Kidney (tissue), 13 donors: ENCODE measurements at regions not wholly inside any gene's neighbourhood (a gene's known extent, or its start where the extent isn't known, plus 50 kb on each side); places are given as distances from the start of the nearest gene placed in this dataset.
"Not testable (repeated sequence)": the region's sequence is repeated elsewhere in the genome, so short reads cannot be mapped to it uniquely, and the experiment has no call there.

Experiments
- DNase-seq, 5 donors: peaks; one replicate each; pipeline ENCODE4 v3.0.0-alpha.2; 2013 to 2020
- FAIRE-seq: peaks from 2 replicates; lab custom pipeline; 2012; peaks lifted over from hg19 to GRCh38; lab: Jason Lieb, UNC
- H3K27ac ChIP-seq, 2 donors: one replicate each; pipeline ENCODE4 v1.7.0; 2013; ENCODE audit warnings: low read depth in 2 of 2, low read length in 2 of 2, inconsistent platforms in 1 of 2
- H3K27me3 ChIP-seq: one replicate; pipeline ENCODE4 v1.7.1; 2013; ENCODE audit warnings: low read length, inconsistent platforms; ENCODE audit not compliant: control insufficient read depth, insufficient read depth
- H3K36me3 ChIP-seq, 3 donors: one replicate each; pipeline versions ENCODE4 v1.7.0 to v1.7.1; 2013; ENCODE audit warnings: low read length in 3 of 3, control low read depth in 1 of 3, inconsistent platforms in 1 of 3; ENCODE audit not compliant: insufficient read depth in 3 of 3, control insufficient read depth in 2 of 3
- H3K4me1 ChIP-seq, 3 donors: one replicate each; pipeline versions ENCODE4 v1.7.0 to v1.7.1; 2013; ENCODE audit warnings: low read length in 3 of 3, inconsistent platforms in 1 of 3, low read depth in 1 of 3; ENCODE audit not compliant: control insufficient read depth in 2 of 3, insufficient read depth in 2 of 3
- H3K4me3 ChIP-seq, 3 donors: one replicate each; pipeline versions ENCODE4 v1.7.0 to v1.8.1; 2013; ENCODE audit warnings: low read length in 3 of 3, control low read depth in 1 of 3, inconsistent platforms in 1 of 3
- H3K9ac ChIP-seq, 3 donors: one replicate each; pipeline versions ENCODE4 v1.7.0 to v1.7.1; 2013; ENCODE audit warnings: low read length in 3 of 3, control low read depth in 1 of 3, inconsistent platforms in 1 of 3
- H3K9me3 ChIP-seq, 3 donors: one replicate each; pipeline versions ENCODE4 v1.7.0 to v1.7.1; 2013; ENCODE audit warnings: low read length in 3 of 3, control low read depth in 1 of 3, inconsistent platforms in 1 of 3; ENCODE audit not compliant: control insufficient read depth in 2 of 3, insufficient read depth in 1 of 3
- intact Hi-C: fragments of 100-400 bp; cut with DNase I; formaldehyde crosslinking; loops from one replicate; pipeline ENCODE4 v1.11.1; 2022
- TF ChIP-seq, protein P1 (sequence below): IDR thresholded peaks from 3 replicates; pipeline ENCODE4 v1.5.1; 2012; ENCODE audit warnings: mild to moderate bottlenecking, moderate library complexity, borderline replicate concordance; ENCODE audit not compliant: insufficient read depth; ENCODE audit errors: extremely low read depth
- donor health status: control.
- donor health status: control.
- donor health status: control.
- donor health status: control.
- donor health status: control.
- donor health status: DM: yes; HTN: yes; CAD: no.
- donor health status: Normal renal cell carcinoma (clear cell type).

DNA sequence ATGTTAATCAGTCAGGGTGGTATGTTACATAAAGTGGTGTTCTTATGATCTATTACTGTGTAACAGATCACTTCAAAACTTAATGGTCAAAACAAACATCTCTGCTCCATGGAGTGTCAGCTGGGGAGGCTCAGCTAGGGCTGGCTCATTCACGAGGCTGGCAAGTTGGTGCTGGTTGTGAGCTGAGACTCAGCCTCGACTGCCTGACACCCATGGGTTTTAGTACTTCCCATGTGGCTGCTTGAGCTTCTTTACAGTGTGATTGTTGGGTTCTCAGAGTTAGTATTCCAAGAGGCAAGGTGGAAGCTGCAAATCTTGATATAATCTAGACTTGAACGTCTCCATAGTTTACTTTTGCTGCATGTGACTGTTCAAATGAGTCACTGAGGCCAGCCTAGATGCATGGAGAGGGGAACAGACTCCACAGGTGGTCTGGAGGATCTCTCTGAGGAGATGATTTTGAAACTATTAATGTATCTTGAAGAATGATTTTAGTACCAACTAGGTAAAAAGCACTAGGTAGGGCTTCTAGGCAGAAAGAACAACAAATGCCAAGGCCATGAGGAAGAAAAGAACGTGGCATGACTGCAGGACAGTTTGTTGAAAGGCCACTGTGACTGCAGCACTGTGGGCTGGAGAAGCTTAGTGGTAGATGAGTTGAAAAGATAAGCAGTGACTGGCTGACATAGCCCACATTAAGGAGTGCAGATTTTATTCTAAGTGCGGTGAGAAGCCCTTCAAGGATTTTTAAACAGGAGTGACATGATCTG is 281.1 kb upstream of the PROK2 start:
- H3K27me3 ChIP-seq, result no peaks in the 10 kb centered on the region
- H3K36me3 ChIP-seq, result no peaks in the 10 kb centered on the region
- H3K9ac ChIP-seq, result no peak overlapping the region
- DNase-seq (no peak), FAIRE-seq (no peak)
- no peak overlapping the region for H3K27ac ChIP-seq
- peaks cover 0 to 3% (median 0%) of the 10 kb centered on the region in 3 donors for H3K9me3 ChIP-seq
- intact Hi-C loops, result no loop called here
- H3K4me3 ChIP-seq, result no peak overlapping the region
- peaks cover 0 to 3% (median 0%) of the 10 kb centered on the region in 3 donors for H3K4me1 ChIP-seq
- TF ChIP-seq, protein P1, sequence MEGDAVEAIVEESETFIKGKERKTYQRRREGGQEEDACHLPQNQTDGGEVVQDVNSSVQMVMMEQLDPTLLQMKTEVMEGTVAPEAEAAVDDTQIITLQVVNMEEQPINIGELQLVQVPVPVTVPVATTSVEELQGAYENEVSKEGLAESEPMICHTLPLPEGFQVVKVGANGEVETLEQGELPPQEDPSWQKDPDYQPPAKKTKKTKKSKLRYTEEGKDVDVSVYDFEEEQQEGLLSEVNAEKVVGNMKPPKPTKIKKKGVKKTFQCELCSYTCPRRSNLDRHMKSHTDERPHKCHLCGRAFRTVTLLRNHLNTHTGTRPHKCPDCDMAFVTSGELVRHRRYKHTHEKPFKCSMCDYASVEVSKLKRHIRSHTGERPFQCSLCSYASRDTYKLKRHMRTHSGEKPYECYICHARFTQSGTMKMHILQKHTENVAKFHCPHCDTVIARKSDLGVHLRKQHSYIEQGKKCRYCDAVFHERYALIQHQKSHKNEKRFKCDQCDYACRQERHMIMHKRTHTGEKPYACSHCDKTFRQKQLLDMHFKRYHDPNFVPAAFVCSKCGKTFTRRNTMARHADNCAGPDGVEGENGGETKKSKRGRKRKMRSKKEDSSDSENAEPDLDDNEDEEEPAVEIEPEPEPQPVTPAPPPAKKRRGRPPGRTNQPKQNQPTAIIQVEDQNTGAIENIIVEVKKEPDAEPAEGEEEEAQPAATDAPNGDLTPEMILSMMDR, result no peak

DNA sequence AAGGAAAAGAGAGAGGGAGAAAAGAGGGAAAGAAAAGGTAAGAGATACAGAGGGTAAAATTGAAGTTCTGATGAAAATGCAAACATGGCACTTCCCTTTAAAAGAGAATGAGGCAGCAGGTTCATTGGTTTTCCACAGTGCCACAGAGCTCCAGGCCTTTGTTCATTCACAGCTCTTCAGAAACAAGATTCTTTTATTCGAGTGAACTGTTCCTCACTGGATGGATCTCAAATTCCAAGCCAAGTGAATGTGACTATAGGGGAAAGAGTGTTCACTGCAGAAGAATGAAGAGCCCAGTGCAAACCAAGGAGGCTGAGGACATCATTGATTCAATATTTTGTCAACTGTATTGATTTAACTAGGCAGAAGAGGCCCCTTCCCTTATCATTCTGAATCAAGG is 280.3 kb upstream of the PROK2 start:
- intact Hi-C loops, result no loop called here
- no peak for FAIRE-seq
- peaks cover 0 to 3% (median 0%) of the 10 kb centered on the region in 3 donors for H3K9me3 ChIP-seq
- H3K27me3 ChIP-seq, result no peaks in the 10 kb centered on the region
- H3K4me3 ChIP-seq, result no peak overlapping the region
- TF ChIP-seq, protein P1, result no peak
- DNase-seq, result no peak
- peaks cover 0 to 3% (median 0%) of the 10 kb centered on the region in 3 donors for H3K4me1 ChIP-seq
- H3K9ac ChIP-seq, result no peak overlapping the region
- no peak overlapping the region for H3K27ac ChIP-seq
- H3K36me3 ChIP-seq, result no peaks in the 10 kb centered on the region

DNA sequence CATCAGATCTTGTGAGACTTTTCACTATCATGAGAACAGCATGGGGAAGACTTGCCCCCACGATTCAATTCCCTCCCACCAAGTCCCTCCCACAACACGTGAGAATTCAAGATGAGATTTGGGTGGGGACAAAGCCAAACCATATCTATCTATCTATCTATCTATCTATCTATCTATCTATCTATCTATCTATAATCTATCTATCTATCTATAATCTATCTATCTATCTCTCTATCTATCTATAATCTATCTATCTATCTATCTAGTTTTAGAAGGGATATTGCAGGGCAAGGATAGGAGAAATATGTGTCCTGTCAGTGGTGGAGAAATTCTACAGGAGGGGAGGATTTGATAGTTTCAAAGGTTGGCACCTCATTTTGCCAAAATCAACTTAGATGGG is 279.8 kb upstream of the PROK2 start:
- H3K4me1 ChIP-seq, H3K9me3 ChIP-seq, H3K36me3 ChIP-seq, H3K9ac ChIP-seq, intact Hi-C loops, DNase-seq, H3K27ac ChIP-seq, FAIRE-seq, H3K27me3 ChIP-seq, H3K4me3 ChIP-seq: not testable (repeated sequence)

DNA sequence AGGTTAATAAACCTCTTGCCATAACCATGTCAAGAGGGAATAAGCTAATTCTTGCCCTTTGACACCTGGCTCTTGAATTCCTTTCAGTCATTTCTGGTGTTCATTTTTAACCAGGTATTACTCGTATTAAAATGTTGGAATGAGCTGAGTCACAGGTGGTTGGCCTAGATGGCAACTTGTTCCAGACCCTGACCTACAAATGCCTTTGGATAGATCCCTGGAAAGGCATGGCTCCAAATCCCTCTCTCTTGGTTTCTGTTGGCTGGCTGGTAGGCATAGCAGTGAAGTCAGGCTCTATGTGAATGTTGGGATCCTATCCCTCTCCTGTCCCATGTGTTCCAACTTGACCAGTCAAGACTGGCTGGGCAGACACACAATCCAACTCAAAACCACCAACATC is 277.1 kb upstream of the PROK2 start:
- intact Hi-C loops, result no loop called here
- Histone ChIP-seq H3K27ac (no peak overlapping the region), H3K4me1 (peaks cover 0 to 3% (median 0%) of the 10 kb centered on the region in 3 donors), H3K4me3 (no peak overlapping the region), H3K36me3 (no peaks in the 10 kb centered on the region), H3K9ac (no peak overlapping the region), H3K9me3 (peaks cover 0 to 3% (median 0%) of the 10 kb centered on the region in 3 donors), H3K27me3 (no peaks in the 10 kb centered on the region)
- DNase-seq (no peak), FAIRE-seq (no peak)
- TF ChIP-seq, protein P1, result no peak
